Thyroid gland (tissue), 4 donors: ENCODE measurements at regions not wholly inside any gene's neighbourhood (a gene's known extent, or its start where the extent isn't known, plus 50 kb on each side); places are given as distances from the start of the nearest gene placed in this dataset.
"Not testable (repeated sequence)": the region's sequence is repeated elsewhere in the genome, so short reads cannot be mapped to it uniquely, and the experiment has no call there.

ENCODE experiments used
- DNase-seq, 2 donors: peaks; one replicate each; pipeline ENCODE4 v3.0.0-alpha.2; 2019
- H3K27ac ChIP-seq, 3 donors: fragments of 200-600 bp; sonication (generic); 1 replicate in 2 of 3; 2 replicates in 1 of 3; pipeline ENCODE4 v1.5.1; 2016 to 2019; ENCODE audit warnings: mild to moderate bottlenecking in 1 of 3, moderate library complexity in 1 of 3
- H3K27me3 ChIP-seq: fragments of 200-600 bp; sonication (generic); one replicate; pipeline ENCODE4 v1.5.1; 2019
- H3K36me3 ChIP-seq, 2 donors: fragments of 200-600 bp; sonication (generic); one replicate each; pipeline ENCODE4 v1.5.1; 2016 to 2019
- H3K4me1 ChIP-seq, 2 donors: fragments of 200-600 bp; sonication (generic); one replicate each; pipeline ENCODE4 v1.5.1; 2017 to 2019
- H3K4me3 ChIP-seq, 3 donors: fragments of 200-600 bp; sonication (generic); replicated peaks in 1 of 3; 1 replicate in 2 of 3; 2 replicates in 1 of 3; pipeline ENCODE4 v1.5.1; 2016; ENCODE audit warnings: mild to moderate bottlenecking in 1 of 3
- H3K9me3 ChIP-seq: fragments of 200-600 bp; sonication (generic); one replicate; pipeline ENCODE4 v1.5.1; 2017
- POLR2A ChIP-seq, 2 donors: fragments of 450-650 bp; IDR thresholded peaks; one replicate each; pipeline ENCODE4 v1.6.1; 2017; ENCODE audit warnings: antibody characterized with exemption in 2 of 2, mild to moderate bottlenecking in 2 of 2, moderate library complexity in 1 of 2
- WGBS, 2 donors: methylation state at CpG; one replicate each; pipeline ENCODE4 v1.1.5; 2017; 5-methylcytosine and 5-hydroxymethylcytosine counted together
- intact Hi-C: fragments of 100-400 bp; cut with DNase I; formaldehyde crosslinking; loops from one replicate; pipeline ENCODE4 v1.15.1; 2023
- TF ChIP-seq, protein P1 (sequence below), 6 experiments: fragments of 200-600 bp in 3 of 6; fragments of 450-650 bp in 3 of 6; sonication (generic) in 3 of 6; IDR thresholded peaks; one replicate each; pipeline ENCODE4 v1.5.1; 2016 to 2019; ENCODE audit warnings: antibody characterized with exemption in 6 of 6, mild to moderate bottlenecking in 2 of 6, inconsistent platforms in 1 of 6, moderate library complexity in 1 of 6

- no peaks in the 10 kb centered on the region for H3K36me3 ChIP-seq
- peaks cover 0 to 4% of the 10 kb centered on the region in 2 donors for H3K4me1 ChIP-seq
- no peak for DNase-seq
- H3K4me3 ChIP-seq: no peak overlapping the region
- H3K9me3 ChIP-seq: no peaks in the 10 kb centered on the region
- TF ChIP-seq, protein P1, sequence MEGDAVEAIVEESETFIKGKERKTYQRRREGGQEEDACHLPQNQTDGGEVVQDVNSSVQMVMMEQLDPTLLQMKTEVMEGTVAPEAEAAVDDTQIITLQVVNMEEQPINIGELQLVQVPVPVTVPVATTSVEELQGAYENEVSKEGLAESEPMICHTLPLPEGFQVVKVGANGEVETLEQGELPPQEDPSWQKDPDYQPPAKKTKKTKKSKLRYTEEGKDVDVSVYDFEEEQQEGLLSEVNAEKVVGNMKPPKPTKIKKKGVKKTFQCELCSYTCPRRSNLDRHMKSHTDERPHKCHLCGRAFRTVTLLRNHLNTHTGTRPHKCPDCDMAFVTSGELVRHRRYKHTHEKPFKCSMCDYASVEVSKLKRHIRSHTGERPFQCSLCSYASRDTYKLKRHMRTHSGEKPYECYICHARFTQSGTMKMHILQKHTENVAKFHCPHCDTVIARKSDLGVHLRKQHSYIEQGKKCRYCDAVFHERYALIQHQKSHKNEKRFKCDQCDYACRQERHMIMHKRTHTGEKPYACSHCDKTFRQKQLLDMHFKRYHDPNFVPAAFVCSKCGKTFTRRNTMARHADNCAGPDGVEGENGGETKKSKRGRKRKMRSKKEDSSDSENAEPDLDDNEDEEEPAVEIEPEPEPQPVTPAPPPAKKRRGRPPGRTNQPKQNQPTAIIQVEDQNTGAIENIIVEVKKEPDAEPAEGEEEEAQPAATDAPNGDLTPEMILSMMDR (IDR thresholded peaks at IDR 0.05): no peak
- TF ChIP-seq POLR2A (IDR thresholded peaks at IDR 0.05): no peak
- no peaks in the 10 kb centered on the region for H3K27me3 ChIP-seq
- WGBS, 2 donors: 68 to 69% methylated on average over 12 of the region's 12 CpGs
- H3K27ac ChIP-seq: no peak overlapping the region
- intact Hi-C loops: no loop called here
Observed at GRCh38 chr5:174459071-174459702, 265.2 kb upstream of the MSX2 start.

GRCh38 chr5:174459832-174460448, 264.4 kb upstream of the MSX2 start:
- Histone ChIP-seq H3K4me1 (peaks cover 0 to 4% of the 10 kb centered on the region in 2 donors), H3K27ac (no peak overlapping the region), H3K9me3 (no peaks in the 10 kb centered on the region), H3K36me3 (no peaks in the 10 kb centered on the region), H3K27me3 (no peaks in the 10 kb centered on the region), H3K4me3 (no peak overlapping the region)
- TF ChIP-seq, protein P1 (IDR thresholded peaks at IDR 0.05): no peak
- no peak for TF ChIP-seq POLR2A (IDR thresholded peaks at IDR 0.05)
- WGBS, 2 donors: 81 to 82% methylated on average over 9 of the region's 9 CpGs
- intact Hi-C loops: no loop called here
- no peak for DNase-seq

DNA sequence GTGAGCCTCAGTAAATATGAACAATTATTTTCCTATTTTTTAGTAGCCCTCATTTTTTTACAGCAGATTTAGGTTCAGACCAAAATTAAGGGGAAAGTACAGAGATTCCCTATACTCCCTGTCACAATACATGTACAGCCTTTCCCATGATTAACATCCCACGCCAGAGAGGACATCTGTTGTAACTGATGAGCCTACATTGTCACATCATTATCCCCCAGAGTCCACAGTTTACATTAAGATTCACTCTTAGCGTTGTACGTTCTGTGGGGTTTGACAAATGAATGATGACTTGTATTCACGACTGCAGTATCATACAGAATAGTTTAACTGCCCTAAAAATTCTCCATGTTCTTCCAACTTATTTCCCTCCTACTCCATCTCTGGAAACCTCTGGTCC, 262.3 kb upstream of the MSX2 start:
- Histone ChIP-seq H3K27me3 (no peaks in the 10 kb centered on the region), H3K4me3 (no peak overlapping the region), H3K36me3 (no peaks in the 10 kb centered on the region), H3K9me3 (no peaks in the 10 kb centered on the region), H3K27ac (no peak overlapping the region), H3K4me1 (peaks cover 0 to 4% of the 10 kb centered on the region in 2 donors)
- WGBS, 2 donors: 69 to 82% methylated on average over 4 of the region's 4 CpGs
- DNase-seq: no peak
- TF ChIP-seq POLR2A (IDR thresholded peaks at IDR 0.05): no peak
- TF ChIP-seq, protein P1 (IDR thresholded peaks at IDR 0.05): no peak
- intact Hi-C loops: no loop called here

DNA sequence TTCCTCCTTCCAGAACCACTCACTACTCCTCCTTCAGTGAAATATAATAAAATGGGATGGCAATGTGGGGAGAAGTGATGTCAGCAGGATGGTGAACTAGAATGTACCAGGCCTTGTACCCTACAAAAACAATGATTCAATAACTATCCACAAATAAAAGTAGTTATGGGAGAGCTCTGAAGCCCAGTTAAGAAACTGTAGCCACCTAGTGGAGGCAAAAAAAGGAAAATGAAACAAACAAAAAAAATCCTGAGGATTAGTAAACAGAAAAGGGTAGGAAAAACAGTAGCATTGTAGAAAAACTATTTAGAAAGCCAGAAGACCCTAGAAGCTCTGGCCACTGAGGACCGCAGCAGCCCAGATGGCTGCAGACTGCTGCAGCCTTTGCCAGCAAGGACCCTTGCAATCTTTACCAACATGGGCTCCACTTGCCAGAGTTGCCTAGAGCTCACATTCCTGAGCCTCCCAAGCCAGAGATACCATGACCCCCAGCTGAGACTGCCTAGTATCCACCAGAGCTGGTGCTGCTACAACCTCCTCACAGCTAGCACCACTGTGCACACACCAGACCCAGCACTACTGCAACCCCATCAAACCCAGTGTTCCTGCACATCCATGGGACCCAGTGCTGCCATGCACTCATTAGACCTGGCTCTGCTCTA, 259.7 kb upstream of the MSX2 start:
- no peak for TF ChIP-seq POLR2A (IDR thresholded peaks at IDR 0.05)
- TF ChIP-seq, protein P1 (IDR thresholded peaks at IDR 0.05): no peak
- H3K27ac ChIP-seq: no peak overlapping the region
- intact Hi-C loops: no loop called here
- 91 to 95% methylated on average over 1 of the region's 1 CpG for WGBS, 2 donors
- no peaks in the 10 kb centered on the region for H3K9me3 ChIP-seq
- peaks cover 0 to 4% of the 10 kb centered on the region in 2 donors for H3K4me1 ChIP-seq
- H3K27me3 ChIP-seq: no peaks in the 10 kb centered on the region
- no peak overlapping the region for H3K4me3 ChIP-seq
- H3K36me3 ChIP-seq: no peaks in the 10 kb centered on the region
- no peak for DNase-seq

- H3K9me3 ChIP-seq, DNase-seq, intact Hi-C loops, H3K4me3 ChIP-seq, H3K27ac ChIP-seq, H3K27me3 ChIP-seq, H3K36me3 ChIP-seq, H3K4me1 ChIP-seq: not testable (repeated sequence)
- WGBS, 2 donors: 75 to 96% methylated on average over 3 of the region's 3 CpGs
Observed at GRCh38 chr5:174471528-174471927, 252.9 kb upstream of the MSX2 start.
